SHP77 (cell line): ENCODE measurements at regions not wholly inside any gene's neighbourhood (a gene's known extent, or its start where the extent isn't known, plus 50 kb on each side); places are given as distances from the start of the nearest gene placed in this dataset.

Experiments
- DNase-seq, 2 experiments: peaks; one replicate each; lab custom pipeline; 2025; lab: John Stamatoyannopoulos, UW

DNA sequence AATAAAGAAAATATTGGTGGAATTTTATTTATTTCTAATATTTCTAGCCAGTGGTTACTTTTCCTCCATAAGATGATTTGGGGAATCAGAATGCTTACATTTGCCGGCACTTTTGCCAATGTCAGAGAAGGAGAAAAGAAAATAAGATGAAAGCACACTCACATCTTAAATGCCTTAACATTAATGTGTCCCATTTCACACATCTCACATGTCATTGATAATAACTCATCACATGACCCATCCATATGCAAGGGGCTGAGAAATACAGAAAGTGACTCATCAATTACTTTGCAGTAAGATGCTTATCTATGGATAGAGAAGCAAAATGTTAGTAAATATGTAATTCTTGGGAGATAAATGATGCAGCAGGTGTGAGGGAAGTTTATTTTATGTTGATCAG is 1531.0 kb downstream of the PCDH7 start:
- no peak for DNase-seq

DNA sequence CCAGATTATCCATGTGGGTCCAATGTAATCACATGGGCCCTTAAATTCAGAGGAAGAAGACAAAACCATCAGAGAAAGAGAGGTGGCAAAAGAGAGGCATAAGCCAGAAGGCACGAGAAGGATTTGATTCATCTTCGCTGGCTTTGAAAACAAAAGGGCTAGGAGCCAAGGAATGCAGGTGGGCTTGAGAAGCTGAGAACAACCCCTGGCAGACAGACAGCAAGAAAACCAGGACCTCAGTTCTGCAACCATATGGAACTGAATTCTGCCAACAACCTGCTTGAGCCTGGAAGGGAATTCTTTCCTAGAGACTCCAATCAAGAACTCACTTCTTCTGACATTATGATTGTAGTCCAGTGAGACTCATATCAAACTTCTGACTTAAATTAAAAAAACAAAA is 1531.8 kb downstream of the PCDH7 start:
- DNase-seq, result no peak

DNA sequence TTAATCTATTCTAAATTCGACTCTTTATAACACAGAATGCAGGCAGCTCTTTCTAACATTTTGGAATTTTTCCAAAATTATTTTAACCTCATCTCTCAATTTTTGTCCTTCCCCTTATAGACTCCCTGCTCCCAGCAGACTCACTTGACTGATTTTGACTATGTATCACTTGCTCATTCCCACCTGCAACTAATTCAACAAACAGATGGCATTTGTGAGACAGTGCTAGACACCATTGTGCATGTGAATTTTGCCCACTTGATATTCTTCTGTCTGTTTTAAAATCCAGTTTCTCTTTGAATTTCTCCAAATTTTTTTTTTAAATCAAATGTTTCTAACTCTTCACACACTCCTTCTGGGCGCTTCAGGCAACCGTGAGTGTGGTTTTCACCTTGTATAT is 1534.0 kb downstream of the PCDH7 start:
- DNase-seq, result no peak

DNA sequence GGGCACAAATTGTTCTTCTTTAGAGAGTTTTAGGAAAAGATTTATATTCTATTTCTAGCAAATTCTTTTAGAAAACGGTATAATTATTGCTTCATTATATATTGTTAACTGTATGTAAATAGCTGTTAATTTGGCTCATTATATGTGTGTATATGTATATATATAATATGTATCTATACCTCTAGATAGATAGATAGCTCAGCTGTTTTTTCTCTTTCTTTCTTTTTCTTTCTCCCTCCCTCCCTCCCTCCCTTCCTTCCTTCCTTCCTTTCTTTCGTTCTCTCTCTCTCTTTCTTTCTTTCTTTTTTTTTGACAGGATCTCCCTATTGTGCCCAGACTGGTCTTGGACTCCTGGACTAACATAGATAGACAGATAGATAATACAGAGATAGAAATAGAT is 1538.8 kb downstream of the PCDH7 start:
- DNase-seq, result no peak

DNA sequence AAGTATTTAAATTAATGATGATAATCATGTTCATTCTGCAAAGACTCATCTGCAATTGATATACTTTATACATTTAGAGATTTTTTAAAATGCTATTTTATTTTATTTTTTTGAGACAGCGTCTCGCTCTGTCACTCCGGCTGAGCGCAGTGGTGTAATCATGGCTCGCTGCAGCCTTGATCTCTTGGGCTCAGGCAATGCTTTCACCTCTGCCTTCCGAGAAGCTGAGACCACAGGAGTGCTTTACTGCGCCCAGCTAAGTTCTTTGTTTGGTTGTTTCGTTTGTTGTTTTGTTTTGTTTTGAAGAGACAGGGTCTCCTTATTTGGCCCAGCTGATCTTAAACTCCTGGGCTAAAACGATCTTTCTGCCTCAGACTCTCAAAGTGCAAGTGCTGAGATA is 1541.0 kb downstream of the PCDH7 start:
- DNase-seq, result no peak

DNA sequence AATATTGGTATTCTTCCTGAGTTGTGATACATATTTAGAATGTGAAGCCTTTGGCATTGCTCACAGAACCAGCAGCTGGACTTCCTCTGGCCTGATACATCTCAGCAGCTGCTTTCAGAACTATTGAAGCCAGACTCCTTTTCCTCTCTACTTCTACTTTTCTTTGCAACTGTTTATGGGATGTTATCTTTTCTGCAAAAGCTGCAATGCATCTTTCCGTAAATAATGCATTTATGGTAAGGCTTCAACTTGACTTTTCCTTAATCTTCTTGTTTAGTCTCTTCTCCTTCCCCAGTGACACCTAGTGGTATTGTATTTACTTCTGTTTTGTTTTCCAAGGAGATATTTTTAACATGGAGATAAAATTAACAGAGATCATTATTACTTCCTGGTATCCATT is 1548.7 kb downstream of the PCDH7 start:
- DNase-seq, result no peak

DNA sequence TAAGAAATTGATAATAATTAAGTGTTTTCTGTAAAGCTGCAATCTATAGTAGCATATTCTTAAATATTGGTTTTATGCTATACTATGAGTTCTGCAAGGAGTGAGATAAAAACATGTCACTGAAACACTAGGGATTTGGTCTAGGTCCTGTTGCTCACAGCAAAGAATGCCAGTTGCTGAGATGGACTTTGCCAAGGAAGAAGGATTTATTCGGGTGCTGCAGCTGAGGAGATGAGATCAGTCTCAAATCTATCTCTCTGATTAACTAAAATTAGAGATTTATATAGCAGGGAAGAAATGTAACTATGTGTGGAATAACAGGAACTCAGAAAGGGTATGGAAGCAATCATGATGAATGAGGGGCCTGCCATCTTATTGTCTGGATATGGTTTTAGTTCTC is 1569.9 kb downstream of the PCDH7 start:
- no peak for DNase-seq

DNA sequence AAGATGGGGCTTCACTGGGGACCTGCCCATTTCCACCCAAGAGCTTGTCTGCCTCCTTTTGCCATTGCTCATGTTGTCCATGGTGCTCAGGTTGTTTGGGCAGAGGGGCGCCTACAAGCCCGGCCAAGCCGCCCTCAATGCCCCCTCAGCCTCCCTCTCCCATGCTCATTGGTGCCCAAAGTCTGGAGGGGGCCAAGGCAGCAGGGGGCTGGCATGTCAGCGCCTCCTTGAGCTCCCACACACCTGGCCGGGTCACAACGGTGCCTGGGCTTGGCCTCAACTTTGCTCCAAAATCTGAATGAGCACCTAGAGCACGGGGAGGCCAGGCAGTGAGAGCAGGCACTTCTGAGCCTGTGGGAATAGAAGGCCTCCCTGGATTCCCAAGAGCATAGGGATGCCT is 1598.8 kb downstream of the PCDH7 start:
- no peak for DNase-seq

DNA sequence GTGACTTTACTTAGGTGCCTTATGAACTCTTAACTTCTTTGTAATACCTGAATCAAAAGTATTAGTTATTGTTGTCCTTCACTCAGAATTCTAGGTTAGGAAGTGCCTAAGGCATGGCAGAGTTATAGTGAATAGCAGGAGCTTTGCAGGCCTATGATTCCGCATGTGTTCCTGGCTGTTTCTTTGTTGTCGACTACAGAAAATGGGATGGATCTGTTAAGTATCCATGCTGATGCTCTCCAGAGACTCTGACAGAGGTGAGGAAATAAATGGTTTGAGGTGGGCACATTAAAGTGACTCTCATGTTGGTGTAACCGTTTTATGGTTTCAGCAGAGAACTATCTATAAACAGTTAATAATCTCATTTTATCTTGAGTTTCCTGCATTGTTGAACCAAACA is 1601.3 kb downstream of the PCDH7 start:
- DNase-seq, result no peak

DNA sequence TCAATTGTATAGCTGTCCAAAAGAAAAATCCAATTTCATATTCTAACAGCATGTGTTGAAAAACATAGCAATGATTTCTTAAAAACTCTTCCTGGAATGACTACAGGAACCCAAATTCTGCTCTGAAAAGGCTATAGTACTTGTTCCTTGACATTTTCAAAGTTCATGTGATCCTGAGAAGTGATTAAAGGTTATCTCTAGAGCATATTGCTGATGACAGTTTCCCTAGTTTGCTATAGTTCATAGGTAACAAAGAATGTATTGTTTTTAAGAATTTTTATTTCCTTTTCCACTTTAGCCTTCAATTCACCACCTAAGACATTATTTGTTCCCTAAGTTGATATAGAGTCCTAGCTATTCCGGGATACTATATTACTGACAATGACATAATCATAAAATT is 1614.6 kb downstream of the PCDH7 start:
- DNase-seq, result no peak

DNA sequence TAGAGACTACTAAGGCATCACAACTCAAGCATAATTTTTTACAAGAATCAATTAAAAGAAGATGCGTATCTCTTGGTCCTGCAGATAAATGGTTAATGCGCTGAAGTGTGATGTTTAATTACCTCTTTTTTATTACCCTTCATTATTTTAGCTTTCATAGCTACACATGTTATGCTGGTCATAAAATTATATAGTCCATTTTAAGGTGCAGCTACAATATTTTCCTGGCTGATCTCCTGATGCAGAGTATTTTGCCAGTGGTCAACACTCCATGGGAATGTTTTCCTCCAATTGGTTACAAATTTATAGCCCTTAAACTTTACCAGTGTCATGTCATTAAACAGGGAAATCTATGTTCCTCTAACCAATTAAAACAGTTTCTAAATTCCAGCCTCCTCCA is 1617.2 kb downstream of the PCDH7 start:
- no peak for DNase-seq

DNA sequence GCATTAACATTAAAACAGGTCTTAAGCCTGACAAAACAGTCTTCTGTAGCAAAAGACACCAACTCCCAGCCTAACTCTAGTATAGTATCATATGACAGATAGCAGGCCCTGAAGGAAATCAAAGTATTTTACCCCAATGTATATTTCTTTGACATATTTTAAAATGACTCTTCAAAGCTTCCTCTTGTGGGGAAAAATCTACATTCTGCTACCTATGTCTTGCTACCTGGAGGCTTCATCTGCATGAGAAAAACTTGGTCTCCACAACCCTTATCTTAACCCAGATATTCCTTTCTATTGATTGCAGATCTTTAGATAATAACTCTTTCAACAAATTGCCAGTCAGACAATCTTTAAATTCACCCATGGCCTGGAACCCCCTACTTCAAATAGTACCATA is 1620.4 kb downstream of the PCDH7 start:
- no peak for DNase-seq

DNA sequence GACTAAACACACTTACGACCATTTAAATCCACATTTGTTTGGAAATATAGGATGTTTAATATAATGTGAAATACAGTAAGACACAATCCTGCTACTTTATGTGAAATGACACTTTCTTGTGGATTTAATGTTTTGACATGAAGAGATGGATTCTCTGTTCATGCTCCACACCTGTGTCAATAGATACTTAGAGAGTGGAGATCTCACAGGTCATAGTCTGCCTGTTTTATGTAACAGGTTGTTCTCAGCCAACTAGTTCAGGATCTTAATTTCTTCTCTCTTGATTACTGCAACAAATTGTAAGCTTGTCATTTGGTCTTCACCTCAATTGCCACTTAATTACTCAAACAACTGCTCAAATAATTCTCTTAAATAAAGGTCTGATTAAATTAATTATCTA is 1621.2 kb downstream of the PCDH7 start:
- no peak for DNase-seq

DNA sequence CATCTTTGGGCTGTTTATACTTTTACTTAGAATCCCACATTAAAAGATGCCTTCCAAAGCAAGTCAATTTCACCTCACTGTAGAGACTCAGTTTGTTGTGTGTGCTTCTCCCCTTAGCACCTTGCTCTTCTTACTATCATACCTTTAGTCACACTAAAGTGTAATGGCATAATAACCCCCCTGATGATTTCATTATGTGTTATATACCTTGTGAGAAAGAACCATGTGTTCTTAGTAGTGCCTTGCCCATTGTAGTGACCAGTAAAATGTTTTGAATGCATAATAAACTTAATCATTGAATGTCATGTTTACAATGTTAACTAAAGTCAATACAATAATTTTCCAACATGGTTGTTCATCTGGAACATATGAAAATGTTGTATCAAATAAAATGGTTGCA is 1621.9 kb downstream of the PCDH7 start:
- no peak for DNase-seq

DNA sequence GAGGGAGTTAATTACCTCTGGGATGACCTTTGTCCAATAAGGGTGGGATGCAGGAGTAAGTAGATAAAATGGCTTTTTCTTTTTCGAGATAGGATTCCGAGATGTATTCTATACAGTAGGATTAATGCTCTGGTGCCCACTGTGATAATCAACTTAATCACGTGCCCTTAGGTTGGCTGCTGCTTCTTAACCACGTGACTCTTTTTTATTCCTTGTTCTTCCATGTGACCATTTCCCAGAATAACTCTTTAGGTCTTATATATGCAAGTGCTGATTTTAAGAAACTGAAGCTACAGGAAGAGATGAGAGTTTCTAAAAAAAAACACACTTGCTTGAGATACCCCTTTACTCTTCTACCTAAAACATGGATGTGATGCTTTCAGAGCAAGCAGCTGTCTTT is 1628.9 kb downstream of the PCDH7 start:
- DNase-seq, result no peak

DNA sequence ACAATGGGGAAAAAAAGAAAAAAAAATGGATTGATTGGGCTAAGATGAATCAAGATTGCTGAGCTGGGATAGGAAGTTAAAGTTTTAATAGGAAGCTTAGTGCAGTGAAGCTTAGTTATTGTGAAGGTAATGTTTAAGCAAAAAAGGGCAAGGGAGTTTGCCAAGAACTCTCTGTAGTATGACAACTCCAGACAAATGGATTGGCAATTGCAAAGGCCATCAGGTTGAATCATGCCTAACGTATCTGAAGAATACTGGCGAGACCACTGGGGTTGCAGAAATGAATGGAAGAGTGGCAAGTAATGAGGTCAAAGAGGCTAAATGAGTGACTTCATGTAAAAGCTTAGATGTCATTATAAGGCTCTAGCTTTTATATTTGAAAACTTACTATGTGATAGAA is 1654.0 kb downstream of the PCDH7 start:
- no peak for DNase-seq

DNA sequence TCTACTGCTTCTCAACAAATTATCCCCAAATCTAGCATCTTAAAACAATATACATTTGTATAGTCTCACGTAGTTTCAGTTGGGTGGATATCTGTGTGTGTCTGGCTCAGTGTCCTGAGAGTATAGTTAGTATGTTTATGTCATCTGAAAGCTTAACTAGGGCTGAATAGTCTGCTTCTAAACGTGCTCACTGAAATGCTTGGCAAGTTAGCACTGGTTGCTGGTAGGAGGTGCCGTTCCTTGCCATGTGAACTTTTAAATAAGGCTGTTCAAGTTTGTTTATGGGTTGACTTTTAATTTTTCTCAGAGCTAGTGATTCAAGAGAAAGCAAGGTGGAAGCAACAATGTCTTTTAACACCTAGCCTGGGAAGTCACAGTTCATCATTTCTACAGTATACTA is 1673.6 kb downstream of the PCDH7 start:
- DNase-seq, result no peak

DNA sequence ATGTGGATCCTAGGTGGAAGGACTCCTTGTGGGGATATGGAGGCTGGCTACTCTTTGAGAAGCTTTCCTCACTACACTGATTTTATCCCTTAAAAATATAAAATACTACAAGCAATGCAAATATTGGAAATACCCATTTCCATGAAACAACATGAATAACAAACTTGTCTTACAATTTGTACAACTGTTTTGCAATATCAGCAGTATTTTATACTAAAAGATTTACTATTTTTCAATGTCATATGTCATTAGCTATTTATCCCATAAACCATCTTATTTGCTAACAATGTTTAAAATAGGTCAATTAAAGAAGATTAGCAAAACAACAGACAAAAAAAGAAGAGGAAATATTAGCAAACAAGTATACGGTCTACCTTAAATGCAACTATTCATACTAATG is 1674.1 kb downstream of the PCDH7 start:
- no peak for DNase-seq

DNA sequence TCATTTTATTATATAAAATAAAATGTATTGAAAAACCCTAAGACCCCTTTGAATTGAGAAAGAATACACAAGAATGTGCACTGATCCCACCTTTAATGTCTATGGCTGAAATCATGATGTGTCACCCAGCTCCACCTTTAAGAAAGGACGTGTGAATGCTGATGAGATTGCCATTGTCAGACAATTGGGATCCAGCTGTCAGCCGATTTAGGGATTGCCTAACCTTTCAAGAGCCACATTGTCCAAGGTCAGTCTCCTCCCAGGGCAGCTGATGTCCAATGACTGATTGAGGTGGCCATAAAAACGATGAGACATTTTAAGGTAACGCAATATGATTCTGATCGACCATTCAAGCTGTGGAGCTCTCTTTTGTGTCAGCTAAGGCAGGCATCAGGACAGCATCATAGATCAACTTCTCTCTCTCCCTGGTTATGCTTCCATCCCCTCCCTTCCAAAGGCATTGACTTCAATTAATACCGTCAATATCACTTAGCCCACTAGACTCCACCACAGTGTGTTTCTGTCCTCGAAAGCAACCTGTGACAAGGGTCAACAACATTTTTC is 1676.4 kb downstream of the PCDH7 start:
- no peak for DNase-seq

DNA sequence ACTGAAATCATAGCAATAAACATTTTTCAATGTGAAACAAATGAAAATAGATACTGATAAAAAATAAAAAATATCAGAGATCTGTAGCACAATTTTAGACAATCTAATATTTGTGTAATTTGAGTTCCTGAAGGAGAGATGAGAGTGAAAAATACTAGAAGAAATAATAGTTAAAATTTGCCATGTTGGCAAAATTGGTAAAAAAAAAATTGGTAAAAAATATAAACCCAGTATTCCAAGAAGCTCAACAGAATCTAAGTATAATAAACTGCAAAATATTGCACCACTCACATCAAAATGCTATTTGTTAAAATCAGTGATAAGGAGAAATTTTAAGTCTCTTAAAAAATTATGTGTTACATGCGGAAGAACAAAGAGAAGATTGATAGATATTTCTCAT is 1680.7 kb downstream of the PCDH7 start:
- no peak for DNase-seq

DNA sequence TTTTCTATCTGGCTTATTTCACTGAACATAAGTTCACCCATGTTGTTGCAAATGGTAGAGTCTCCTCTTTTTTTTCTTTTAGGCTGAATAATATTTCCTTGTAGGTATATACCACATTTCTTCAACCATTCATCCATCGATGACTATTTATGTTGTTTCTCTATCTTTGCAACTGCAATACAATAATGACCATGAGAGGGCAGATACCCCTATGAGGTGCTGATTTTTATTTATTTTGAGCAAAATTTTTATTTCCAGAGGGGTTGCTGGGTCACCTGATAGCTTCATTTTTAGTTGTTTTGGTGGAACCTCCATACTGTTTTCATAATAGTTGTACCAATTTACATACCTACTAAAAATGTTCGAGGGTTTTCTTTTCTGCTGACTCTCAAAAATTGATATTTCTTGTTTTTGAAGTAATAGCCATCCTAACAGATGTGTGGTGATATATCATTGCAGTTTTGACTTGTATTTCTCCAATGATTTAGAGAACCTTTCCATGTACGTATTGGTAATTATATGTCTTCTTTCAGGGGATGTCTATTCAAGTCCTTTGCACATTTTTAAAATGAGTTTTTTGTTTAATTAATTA is 1697.0 kb downstream of the PCDH7 start:
- no peak for DNase-seq

DNA sequence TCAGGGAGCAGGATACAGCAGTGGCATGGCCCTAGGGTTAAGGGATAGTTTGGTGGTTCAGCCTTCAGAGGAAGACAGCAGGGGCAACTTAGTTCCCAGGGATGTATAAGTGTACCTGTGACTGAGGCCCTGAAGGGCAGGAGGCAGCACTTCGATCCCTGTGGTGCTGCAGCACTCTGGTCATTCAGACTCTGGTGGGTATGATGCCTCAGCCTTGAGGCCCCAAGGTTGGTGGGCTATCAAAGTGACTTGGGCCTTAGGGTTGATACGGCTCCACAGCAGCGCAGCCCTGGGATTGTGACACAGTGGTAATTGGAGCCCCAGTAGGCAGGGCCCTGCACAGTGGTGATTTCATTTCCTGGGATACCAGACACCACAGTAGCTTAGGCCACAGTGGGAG is 1703.1 kb downstream of the PCDH7 start:
- no peak for DNase-seq

DNA sequence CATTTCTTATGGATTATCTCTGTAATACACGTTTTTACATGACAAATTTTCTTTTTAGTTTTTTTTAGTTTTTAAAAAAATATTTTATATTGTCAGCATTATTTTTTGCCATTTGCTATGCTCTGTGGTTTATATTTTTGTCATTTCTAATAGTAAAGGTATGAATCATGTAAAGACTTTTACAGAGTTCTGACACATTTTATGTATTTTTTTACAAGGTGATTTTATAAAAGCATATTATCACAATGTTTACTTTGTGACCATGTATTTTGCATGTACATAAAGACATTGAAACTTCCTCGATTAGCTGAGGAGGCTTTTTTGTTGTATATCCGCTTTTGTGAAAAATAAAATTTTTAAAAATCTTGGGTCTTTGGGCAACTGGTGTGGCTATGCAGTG is 1705.1 kb downstream of the PCDH7 start:
- no peak for DNase-seq

DNA sequence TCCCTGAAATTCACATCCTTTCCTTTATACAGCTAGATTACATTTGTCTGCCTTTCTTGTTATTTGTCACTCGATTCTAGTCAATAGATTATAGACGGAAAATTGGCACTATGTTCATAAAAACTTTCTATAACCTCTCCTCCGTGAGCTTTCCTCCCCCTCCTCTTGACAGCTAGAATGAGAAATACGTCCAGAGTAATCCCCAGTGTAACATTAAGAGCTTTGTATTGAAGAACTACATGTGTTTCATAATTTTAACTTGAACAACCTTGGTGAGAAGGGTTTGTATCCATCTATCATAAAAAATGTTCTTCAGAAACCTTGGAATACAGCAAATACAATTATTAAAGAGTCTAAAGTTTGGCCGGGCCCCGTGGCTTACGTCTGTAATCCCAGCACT is 1707.4 kb downstream of the PCDH7 start:
- DNase-seq, result no peak

DNA sequence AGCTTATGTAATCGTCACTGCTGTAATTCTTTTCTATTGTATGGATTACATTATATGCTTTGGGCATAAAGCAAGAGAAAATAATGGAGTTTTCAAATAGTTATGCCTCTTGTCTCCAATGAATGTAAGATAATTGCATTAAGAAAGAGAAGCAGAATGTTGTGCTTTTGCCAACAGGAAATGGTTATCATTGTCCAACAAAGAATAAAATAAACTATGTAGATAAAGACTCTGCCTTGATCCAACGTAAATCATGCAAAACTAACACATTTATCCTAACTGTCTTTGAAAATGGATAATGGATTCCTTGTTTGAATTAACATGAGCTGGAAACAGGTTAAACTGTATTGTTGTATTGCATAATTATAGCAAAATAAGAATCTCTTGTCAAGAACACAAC is 1709.0 kb downstream of the PCDH7 start:
- DNase-seq, result no peak
